ENCODE measurements at regions not wholly inside any gene's neighbourhood (a gene's known extent, or its start where the extent isn't known, plus 50 kb on each side); places are given as distances from the start of the nearest gene placed in this dataset.

DNA sequence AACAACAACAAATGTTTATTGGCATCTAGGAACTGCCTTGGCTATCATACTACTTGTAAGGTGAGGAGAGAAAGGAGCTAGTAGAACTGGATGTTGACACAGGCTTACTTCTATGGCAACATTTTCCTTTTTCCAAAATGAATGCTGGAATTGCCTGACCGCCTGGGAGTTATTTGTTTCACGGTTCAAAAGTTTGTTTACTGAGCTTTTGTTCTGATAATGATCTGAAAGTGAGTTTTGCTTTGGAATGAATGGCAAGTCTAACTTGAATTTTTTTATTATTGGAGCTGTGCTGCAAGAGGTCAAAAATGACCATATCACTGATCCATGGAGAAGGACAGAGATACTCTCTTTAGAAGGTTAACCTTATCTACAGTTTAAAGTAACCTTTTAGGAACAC is 183.5 kb upstream of the CAND1 start:
- TF ChIP-seq, protein P1, sequence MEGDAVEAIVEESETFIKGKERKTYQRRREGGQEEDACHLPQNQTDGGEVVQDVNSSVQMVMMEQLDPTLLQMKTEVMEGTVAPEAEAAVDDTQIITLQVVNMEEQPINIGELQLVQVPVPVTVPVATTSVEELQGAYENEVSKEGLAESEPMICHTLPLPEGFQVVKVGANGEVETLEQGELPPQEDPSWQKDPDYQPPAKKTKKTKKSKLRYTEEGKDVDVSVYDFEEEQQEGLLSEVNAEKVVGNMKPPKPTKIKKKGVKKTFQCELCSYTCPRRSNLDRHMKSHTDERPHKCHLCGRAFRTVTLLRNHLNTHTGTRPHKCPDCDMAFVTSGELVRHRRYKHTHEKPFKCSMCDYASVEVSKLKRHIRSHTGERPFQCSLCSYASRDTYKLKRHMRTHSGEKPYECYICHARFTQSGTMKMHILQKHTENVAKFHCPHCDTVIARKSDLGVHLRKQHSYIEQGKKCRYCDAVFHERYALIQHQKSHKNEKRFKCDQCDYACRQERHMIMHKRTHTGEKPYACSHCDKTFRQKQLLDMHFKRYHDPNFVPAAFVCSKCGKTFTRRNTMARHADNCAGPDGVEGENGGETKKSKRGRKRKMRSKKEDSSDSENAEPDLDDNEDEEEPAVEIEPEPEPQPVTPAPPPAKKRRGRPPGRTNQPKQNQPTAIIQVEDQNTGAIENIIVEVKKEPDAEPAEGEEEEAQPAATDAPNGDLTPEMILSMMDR (conservative IDR thresholded peaks at IDR 0.05; ENCODE audit: low read length), result no peak
- TF ChIP-seq EZH2phosphoT487 (IDR thresholded peaks at IDR 0.05; ENCODE audit: borderline replicate concordance, low read depth, low read length), result no peak
